SKM-1 (cell line): ENCODE measurements at regions not wholly inside any gene's neighbourhood (a gene's known extent, or its start where the extent isn't known, plus 50 kb on each side); places are given as distances from the start of the nearest gene placed in this dataset.

Experiments used
- DNase-seq: peaks from one replicate; lab custom pipeline; 2025; ENCODE audit not compliant: unreplicated experiment; lab: John Stamatoyannopoulos, UW

- DNase-seq = no peak
Measured at GRCh38 chr2:228864131-228864530, 407.0 kb downstream of the PID1 start.

- no peak for DNase-seq
Measured at GRCh38 chr2:228860601-228861285, 410.3 kb downstream of the PID1 start.

GRCh38 chr2:228853151-228853550 is 417.9 kb downstream of the PID1 start:
- DNase-seq = no peak

GRCh38 chr2:228848638-228849037 is 422.4 kb downstream of the PID1 start:
- DNase-seq = no peak

- DNase-seq = no peak
Measured at GRCh38 chr2:228847684-228848083, 423.4 kb downstream of the PID1 start.

GRCh38 chr2:228846161-228846560 is 424.9 kb downstream of the PID1 start:
- no peak for DNase-seq

GRCh38 chr2:228845162-228845925 is 425.7 kb downstream of the PID1 start:
- DNase-seq = no peak

GRCh38 chr2:228841877-228842276 is 429.2 kb downstream of the PID1 start:
- no peak for DNase-seq

- no peak for DNase-seq
Measured at GRCh38 chr2:228841475-228841874, 429.6 kb downstream of the PID1 start.

GRCh38 chr2:228840743-228841114 is 430.4 kb downstream of the PID1 start:
- no peak for DNase-seq

- no peak for DNase-seq
Measured at GRCh38 chr2:228840113-228840742, 430.9 kb downstream of the PID1 start.

- no peak for DNase-seq
Measured at GRCh38 chr2:228839421-228839876, 431.6 kb downstream of the PID1 start.

GRCh38 chr2:228838819-228839218 is 432.3 kb downstream of the PID1 start:
- no peak for DNase-seq

GRCh38 chr2:228828397-228828796 is 442.7 kb downstream of the PID1 start:
- DNase-seq = no peak

GRCh38 chr2:228827056-228827700 is 443.9 kb downstream of the PID1 start:
- DNase-seq = no peak

- DNase-seq = no peak
Measured at GRCh38 chr2:228819701-228820100, 451.4 kb downstream of the PID1 start.

GRCh38 chr2:228802181-228803071 is 468.7 kb downstream of the PID1 start:
- DNase-seq = no peak

GRCh38 chr2:228801451-228801850 is 469.6 kb downstream of the PID1 start:
- no peak for DNase-seq

- no peak for DNase-seq
Measured at GRCh38 chr2:228799208-228799588, 471.9 kb downstream of the PID1 start.

GRCh38 chr2:228798458-228799207 is 472.5 kb downstream of the PID1 start:
- no peak for DNase-seq
